Nephron (organoid): ENCODE measurements at regions not wholly inside any gene's neighbourhood (a gene's known extent, or its start where the extent isn't known, plus 50 kb on each side); places are given as distances from the start of the nearest gene placed in this dataset.
A peak's percentile ranks its signal among the peaks of the same experiment; 100 is the strongest.

Source experiments
- H3K27ac Mint-ChIP-seq, 3 experiments: 2 replicates each; pipeline ENCODE4 v1.8.0; 2020; ENCODE audit warnings: mixed read lengths in 3 of 3, mild to moderate bottlenecking in 2 of 3, moderate library complexity in 1 of 3
- H3K27me3 Mint-ChIP-seq: 2 replicates; pipeline ENCODE4 v1.8.0; 2021; ENCODE audit warnings: low read depth, mild to moderate bottlenecking, moderate library complexity, mixed read lengths
- H3K36me3 Mint-ChIP-seq: 2 replicates; pipeline ENCODE4 v1.8.0; 2020; ENCODE audit warnings: low read depth, mixed read lengths
- H3K4me1 Mint-ChIP-seq: 2 replicates; pipeline ENCODE4 v1.8.0; 2020; ENCODE audit warnings: mixed read lengths
- H3K4me3 Mint-ChIP-seq, 3 experiments: 2 replicates each; pipeline ENCODE4 v1.8.0; 2020; ENCODE audit warnings: mild to moderate bottlenecking in 3 of 3, mixed read lengths in 3 of 3, moderate library complexity in 2 of 3
- H3K9me3 Mint-ChIP-seq: 2 replicates; pipeline ENCODE4 v1.8.0; 2020; ENCODE audit warnings: mixed read lengths
- TF ChIP-seq, protein P1 (sequence below), 3 experiments: fragments of 200-600 bp; sonication (generic); IDR thresholded peaks; one replicate each; pipeline ENCODE4 v1.5.0; 2021; ENCODE audit warnings: antibody characterized with exemption in 3 of 3; ENCODE audit not compliant: unreplicated experiment in 3 of 3

GRCh38 chr5:165622864-165623536, 2117.6 kb downstream of the MAT2B start:
- Mint-ChIP-seq H3K36me3 (no peaks in the 10 kb centered on the region), H3K4me3 (no peak overlapping the region), H3K27me3 (no peaks in the 10 kb centered on the region), H3K9me3 (peaks cover 7% of the 10 kb centered on the region), H3K27ac (peak overlapping the region in 1 of 3 experiments; percentile 0), H3K4me1 (peaks cover 11% of the 10 kb centered on the region)
- TF ChIP-seq, protein P1, sequence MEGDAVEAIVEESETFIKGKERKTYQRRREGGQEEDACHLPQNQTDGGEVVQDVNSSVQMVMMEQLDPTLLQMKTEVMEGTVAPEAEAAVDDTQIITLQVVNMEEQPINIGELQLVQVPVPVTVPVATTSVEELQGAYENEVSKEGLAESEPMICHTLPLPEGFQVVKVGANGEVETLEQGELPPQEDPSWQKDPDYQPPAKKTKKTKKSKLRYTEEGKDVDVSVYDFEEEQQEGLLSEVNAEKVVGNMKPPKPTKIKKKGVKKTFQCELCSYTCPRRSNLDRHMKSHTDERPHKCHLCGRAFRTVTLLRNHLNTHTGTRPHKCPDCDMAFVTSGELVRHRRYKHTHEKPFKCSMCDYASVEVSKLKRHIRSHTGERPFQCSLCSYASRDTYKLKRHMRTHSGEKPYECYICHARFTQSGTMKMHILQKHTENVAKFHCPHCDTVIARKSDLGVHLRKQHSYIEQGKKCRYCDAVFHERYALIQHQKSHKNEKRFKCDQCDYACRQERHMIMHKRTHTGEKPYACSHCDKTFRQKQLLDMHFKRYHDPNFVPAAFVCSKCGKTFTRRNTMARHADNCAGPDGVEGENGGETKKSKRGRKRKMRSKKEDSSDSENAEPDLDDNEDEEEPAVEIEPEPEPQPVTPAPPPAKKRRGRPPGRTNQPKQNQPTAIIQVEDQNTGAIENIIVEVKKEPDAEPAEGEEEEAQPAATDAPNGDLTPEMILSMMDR (IDR thresholded peaks at IDR 0.05; ENCODE audit: unreplicated experiment in 3 of 3) = no peak

GRCh38 chr5:165624166-165624946, 2118.9 kb downstream of the MAT2B start:
- Mint-ChIP-seq H3K4me1 (peaks cover 11% of the 10 kb centered on the region), H3K27me3 (no peaks in the 10 kb centered on the region), H3K27ac (no peak overlapping the region), H3K4me3 (no peak overlapping the region), H3K9me3 (peaks cover 7% of the 10 kb centered on the region), H3K36me3 (no peaks in the 10 kb centered on the region)
- TF ChIP-seq, protein P1 (IDR thresholded peaks at IDR 0.05; ENCODE audit: unreplicated experiment in 3 of 3) = no peak

GRCh38 chr5:165626161-165626560, 2120.7 kb downstream of the MAT2B start:
- TF ChIP-seq, protein P1 (IDR thresholded peaks at IDR 0.05; ENCODE audit: unreplicated experiment in 3 of 3) = no peak
- Mint-ChIP-seq H3K4me1 (peaks cover 5% of the 10 kb centered on the region), H3K9me3 (peaks cover 3% of the 10 kb centered on the region), H3K4me3 (no peak overlapping the region), H3K27ac (peak overlapping the region in 1 of 3 experiments; percentile 7), H3K27me3 (no peaks in the 10 kb centered on the region), H3K36me3 (no peaks in the 10 kb centered on the region)

GRCh38 chr5:165627548-165628170, 2122.2 kb downstream of the MAT2B start:
- TF ChIP-seq, protein P1 (IDR thresholded peaks at IDR 0.05; ENCODE audit: unreplicated experiment in 3 of 3) = no peak
- Mint-ChIP-seq H3K9me3 (peaks cover 3% of the 10 kb centered on the region), H3K36me3 (no peaks in the 10 kb centered on the region), H3K27me3 (no peaks in the 10 kb centered on the region), H3K4me1 (peaks cover 4% of the 10 kb centered on the region), H3K4me3 (no peak overlapping the region), H3K27ac (no peak overlapping the region)

DNA sequence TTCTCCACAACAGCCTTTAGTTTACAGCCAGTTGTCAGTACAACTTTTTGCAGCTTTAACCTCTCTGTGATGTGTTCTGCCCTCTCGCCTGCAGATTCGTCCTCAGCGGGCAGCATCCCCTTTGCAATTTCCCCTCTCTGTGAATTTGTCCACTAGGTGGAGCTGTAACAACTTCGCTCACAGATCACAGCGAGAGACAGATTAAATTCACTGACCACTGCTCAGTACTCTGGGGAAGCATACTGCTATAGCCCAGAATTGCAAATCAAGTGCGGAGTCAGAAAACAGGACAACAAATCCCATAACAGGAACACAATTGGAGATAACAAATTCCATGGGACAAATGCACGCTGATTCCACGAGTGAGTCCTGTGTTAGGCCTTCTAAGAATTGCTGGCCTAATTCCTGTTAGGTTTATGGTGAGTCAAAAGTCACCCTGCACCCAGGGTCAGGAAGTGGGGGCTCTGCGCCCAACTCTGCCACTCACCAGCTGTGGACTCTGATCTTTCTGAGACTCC, 2124.9 kb downstream of the MAT2B start:
- H3K4me1 Mint-ChIP-seq = peaks cover 4% of the 10 kb centered on the region

More for the DNA sequence above, 2124.9 kb downstream of the MAT2B start:
- Mint-ChIP-seq H3K4me3 (no peak overlapping the region), H3K9me3 (peaks cover 3% of the 10 kb centered on the region), H3K36me3 (no peaks in the 10 kb centered on the region), H3K27me3 (no peaks in the 10 kb centered on the region), H3K27ac (peak overlapping the region in 1 of 3 experiments; percentile 8)
- TF ChIP-seq, protein P1 (IDR thresholded peaks at IDR 0.05; ENCODE audit: unreplicated experiment in 3 of 3) = peak; percentile 80 to 92 (median 87)
